HCT116 (cell line): ENCODE measurements at regions not wholly inside any gene's neighbourhood (a gene's known extent, or its start where the extent isn't known, plus 50 kb on each side); places are given as distances from the start of the nearest gene placed in this dataset.

Source experiments
- ATAC-seq: fragments of 200-7000 bp; cut with Tn5 transposase; 2 replicates; pipeline ENCODE4 v1.9.1; 2020; ENCODE audit warnings: mild to moderate bottlenecking, moderate library complexity
- BruUV-seq: library from RNA; stranded (reverse); fragments of 400-500 nt; replicated peaks from 2 replicates; lab custom pipeline; 2021; lab: Mats Ljungman, UMichigan
- CTCF ChIA-PET: fragments of 300-600 bp; sonication (Branson Sonifier 250); formaldehyde crosslinking; loops from one replicate; lab custom pipeline; 2021; ENCODE audit warnings: antibody characterized with exemption; lab: Charles Lee
- POLR2A ChIA-PET: fragments of 300-600, 350-600 bp; sonication (Branson Sonifier 250); formaldehyde crosslinking; loops from one replicate; lab custom pipeline; 2021; ENCODE audit warnings: antibody characterized with exemption; lab: Charles Lee
- RAD21 ChIA-PET, 2 experiments: fragments of 300-600 bp; sonication (Branson Sonifier 250); formaldehyde crosslinking; loops; one replicate each; lab custom pipeline; 2023; ENCODE audit warnings: low total read pairs in 2 of 2; ENCODE audit not compliant: uncharacterized antibody in 2 of 2, unreplicated experiment in 2 of 2, low non-redundant PET in 1 of 2; lab: Charles Lee
- DNase-seq: peaks from one replicate; pipeline ENCODE4 v3.0.0-alpha.2; 2010; ENCODE audit warnings: low read depth, low spot score
- H2AFZ ChIP-seq: fragments of 200-600 bp; shearing (Covaris generic), sonication (generic); 2 replicates; pipeline ENCODE4 v1.6.1; 2017; ENCODE audit warnings: low read depth, mixed run types, mixed read lengths, antibody characterized with exemption, low read length; ENCODE audit not compliant: poor library complexity, severe bottlenecking
- H3K27ac ChIP-seq: 2 replicates; pipeline ENCODE4 v1.5.1; 2012; ENCODE audit warnings: low read depth, low read length
- H3K27me3 ChIP-seq: fragments of 200-600 bp; sonication (generic); 2 replicates; pipeline ENCODE4 v1.6.1; 2016; ENCODE audit warnings: mixed run types, low read length, mixed read lengths; ENCODE audit not compliant: insufficient read depth
- H3K36me3 ChIP-seq, 2 experiments: fragments of 200-500 bp in 1 of 2; fragments of 200-600 bp in 1 of 2; sonication (Bioruptor generic) in 1 of 2; sonication (generic) in 1 of 2; 2 replicates each; pipeline versions ENCODE4 v1.5.1 to v1.6.1; 2014 to 2016; ENCODE audit warnings: low read length in 2 of 2, inconsistent platforms in 1 of 2, mixed read lengths in 1 of 2, mixed run types in 1 of 2; ENCODE audit not compliant: insufficient read depth in 2 of 2, control insufficient read depth in 1 of 2
- H3K4me1 ChIP-seq, 2 experiments: fragments of 200-600 bp in 1 of 2; sonication (generic) in 1 of 2; 2 replicates each; pipeline versions ENCODE4 v1.5.1 to v1.6.1; 2012 to 2017; ENCODE audit warnings: low read length in 2 of 2, inconsistent platforms in 1 of 2, mild to moderate bottlenecking in 1 of 2, mixed read lengths in 1 of 2, mixed run types in 1 of 2, moderate library complexity in 1 of 2; ENCODE audit not compliant: insufficient read depth in 2 of 2, control insufficient read depth in 1 of 2
- H3K4me2 ChIP-seq: fragments of 200-600 bp; sonication (generic); 2 replicates; pipeline ENCODE4 v1.6.1; 2017; ENCODE audit warnings: mixed run types, low read length, mixed read lengths
- H3K4me3 ChIP-seq, 2 experiments: fragments of 200-600 bp in 1 of 2; sonication (generic) in 1 of 2; replicated peaks in 1 of 2; 2 replicates each; pipeline ENCODE4 v1.5.1; 2011 to 2016; ENCODE audit warnings: low read length in 2 of 2, control low read depth in 1 of 2, low read depth in 1 of 2, mild to moderate bottlenecking in 1 of 2, mixed read lengths in 1 of 2, mixed run types in 1 of 2
- H3K79me2 ChIP-seq: fragments of 200-600 bp; sonication (generic); 2 replicates; pipeline ENCODE4 v1.6.1; 2017; ENCODE audit warnings: mild to moderate bottlenecking, mixed run types, low read length, moderate library complexity, mixed read lengths; ENCODE audit not compliant: insufficient read depth
- H3K9ac ChIP-seq: fragments of 200-600 bp; sonication (generic); 2 replicates; pipeline ENCODE4 v1.6.1; 2016; ENCODE audit warnings: low read length, mixed read lengths
- H3K9me2 ChIP-seq: fragments of 200-600 bp; sonication (generic), shearing (Covaris generic); 2 replicates; pipeline ENCODE4 v1.6.1; 2017; ENCODE audit warnings: mixed run types, mild to moderate bottlenecking, moderate library complexity; ENCODE audit not compliant: insufficient read depth
- H3K9me3 ChIP-seq, 2 experiments: fragments of 200-500 bp in 1 of 2; fragments of 200-600 bp in 1 of 2; sonication (Bioruptor generic) in 1 of 2; sonication (generic) in 1 of 2; 2 replicates each; pipeline ENCODE4 v1.6.1; 2014 to 2017; ENCODE audit warnings: low read length in 2 of 2, mixed read lengths in 2 of 2, inconsistent platforms in 1 of 2, low read depth in 1 of 2, mild to moderate bottlenecking in 1 of 2, mixed run types in 1 of 2, moderate library complexity in 1 of 2; ENCODE audit not compliant: control insufficient read depth in 1 of 2, insufficient read depth in 1 of 2
- H4K20me1 ChIP-seq: fragments of 200-600 bp; sonication (generic), shearing (Covaris generic); 2 replicates; pipeline ENCODE4 v1.6.1; 2017; ENCODE audit warnings: mixed run types, mild to moderate bottlenecking, moderate library complexity; ENCODE audit not compliant: insufficient read depth
- CEBPB ChIP-seq: IDR thresholded peaks from 2 replicates; pipeline ENCODE4 v1.6.1; 2012; ENCODE audit warnings: low read depth
- EGR1 ChIP-seq: IDR thresholded peaks from 2 replicates; pipeline ENCODE4 v1.6.1; 2012; ENCODE audit warnings: low read depth
- ELF1 ChIP-seq: IDR thresholded peaks from 2 replicates; pipeline ENCODE4 v1.6.1; 2012; ENCODE audit warnings: low read depth, borderline replicate concordance
- JUND ChIP-seq: IDR thresholded peaks from 2 replicates; pipeline ENCODE4 v1.6.1; 2012
- POLR2AphosphoS5 ChIP-seq: IDR thresholded peaks from 2 replicates; pipeline ENCODE4 v1.6.1; 2011; ENCODE audit warnings: mild to moderate bottlenecking, low read depth, low read length, moderate library complexity
- TCF7L2 ChIP-seq: IDR thresholded peaks from 2 replicates; pipeline ENCODE4 v1.7.0; 2011; ENCODE audit warnings: borderline replicate concordance, inconsistent platforms; ENCODE audit not compliant: insufficient read depth, insufficient read length; ENCODE audit errors: extremely low read depth
- ZNF274 ChIP-seq: fragments of 200-500 bp; sonication (Bioruptor generic); IDR thresholded peaks from 2 replicates; pipeline ENCODE4 v1.6.1; 2014; ENCODE audit warnings: mild to moderate bottlenecking, low read depth, low read length, inconsistent platforms
- intact Hi-C: fragments of 100-400 bp; cut with micrococcal nuclease; formaldehyde crosslinking; loops from 2 replicates; pipeline ENCODE4 v1.10.0; 2022
- TF ChIP-seq, protein P1 (sequence below): IDR thresholded peaks from 2 replicates; pipeline ENCODE4 v1.6.1; 2012; ENCODE audit warnings: low read depth
- TF ChIP-seq, protein P2 (sequence below): IDR thresholded peaks from 2 replicates; pipeline ENCODE4 v1.6.1; 2012
- TF ChIP-seq, protein P3 (sequence below), 3 experiments: fragments of 200-600 bp in 1 of 3; sonication (generic) in 1 of 3; IDR thresholded peaks in 2 of 3; conservative IDR thresholded peaks in 1 of 3; 2 replicates each; pipeline ENCODE4 v1.5.1; 2012 to 2017; ENCODE audit warnings: low read depth in 2 of 3, low read length in 2 of 3, antibody characterized with exemption in 1 of 3, borderline replicate concordance in 1 of 3, control low read depth in 1 of 3, mild to moderate bottlenecking in 1 of 3, mixed read lengths in 1 of 3, mixed run types in 1 of 3, moderate library complexity in 1 of 3; ENCODE audit not compliant: insufficient read depth in 1 of 3
- TF ChIP-seq, protein P4 (sequence below): IDR thresholded peaks from 2 replicates; pipeline ENCODE4 v1.6.1; 2012

DNA sequence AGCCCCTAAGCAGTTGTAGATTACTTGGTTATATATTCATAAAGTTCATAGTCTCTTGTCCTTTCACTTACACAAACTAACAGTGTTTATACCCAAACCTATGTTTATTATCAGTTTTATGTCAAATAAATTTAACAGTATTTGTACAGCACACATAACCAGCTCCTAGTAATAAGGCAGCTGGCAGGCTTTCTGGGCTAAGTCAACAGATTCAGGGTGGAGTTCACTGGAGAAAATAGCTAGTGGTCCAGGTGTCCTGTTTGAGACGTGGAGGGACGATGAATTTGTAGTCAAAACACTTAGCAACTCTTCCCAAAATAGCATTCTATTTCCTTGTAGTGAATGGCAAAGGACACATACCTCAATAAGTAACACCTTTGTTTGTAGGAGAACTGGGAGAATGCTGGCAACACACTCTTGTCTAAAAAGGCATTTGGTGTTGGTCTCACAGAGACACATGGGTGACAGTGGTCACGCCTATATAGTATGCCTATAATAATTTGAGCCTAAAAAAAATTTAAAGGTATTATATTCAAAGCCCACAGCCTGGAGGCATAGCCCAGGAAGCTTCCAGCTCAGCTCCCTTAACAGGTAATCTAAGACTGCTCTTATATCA, 156.4 kb upstream of the CARMIL1 start:
- H3K27me3 ChIP-seq = no peaks in the 10 kb centered on the region
- no peak overlapping the region for H3K27ac ChIP-seq
- DNase-seq (no peak), ATAC-seq (no peak)
- TF ChIP-seq POLR2AphosphoS5 (no peak), EGR1 (no peak), ZNF274 (no peak), ELF1 (no peak), JUND (no peak), CEBPB (no peak), TCF7L2 (no peak)
- TF ChIP-seq, protein P1, sequence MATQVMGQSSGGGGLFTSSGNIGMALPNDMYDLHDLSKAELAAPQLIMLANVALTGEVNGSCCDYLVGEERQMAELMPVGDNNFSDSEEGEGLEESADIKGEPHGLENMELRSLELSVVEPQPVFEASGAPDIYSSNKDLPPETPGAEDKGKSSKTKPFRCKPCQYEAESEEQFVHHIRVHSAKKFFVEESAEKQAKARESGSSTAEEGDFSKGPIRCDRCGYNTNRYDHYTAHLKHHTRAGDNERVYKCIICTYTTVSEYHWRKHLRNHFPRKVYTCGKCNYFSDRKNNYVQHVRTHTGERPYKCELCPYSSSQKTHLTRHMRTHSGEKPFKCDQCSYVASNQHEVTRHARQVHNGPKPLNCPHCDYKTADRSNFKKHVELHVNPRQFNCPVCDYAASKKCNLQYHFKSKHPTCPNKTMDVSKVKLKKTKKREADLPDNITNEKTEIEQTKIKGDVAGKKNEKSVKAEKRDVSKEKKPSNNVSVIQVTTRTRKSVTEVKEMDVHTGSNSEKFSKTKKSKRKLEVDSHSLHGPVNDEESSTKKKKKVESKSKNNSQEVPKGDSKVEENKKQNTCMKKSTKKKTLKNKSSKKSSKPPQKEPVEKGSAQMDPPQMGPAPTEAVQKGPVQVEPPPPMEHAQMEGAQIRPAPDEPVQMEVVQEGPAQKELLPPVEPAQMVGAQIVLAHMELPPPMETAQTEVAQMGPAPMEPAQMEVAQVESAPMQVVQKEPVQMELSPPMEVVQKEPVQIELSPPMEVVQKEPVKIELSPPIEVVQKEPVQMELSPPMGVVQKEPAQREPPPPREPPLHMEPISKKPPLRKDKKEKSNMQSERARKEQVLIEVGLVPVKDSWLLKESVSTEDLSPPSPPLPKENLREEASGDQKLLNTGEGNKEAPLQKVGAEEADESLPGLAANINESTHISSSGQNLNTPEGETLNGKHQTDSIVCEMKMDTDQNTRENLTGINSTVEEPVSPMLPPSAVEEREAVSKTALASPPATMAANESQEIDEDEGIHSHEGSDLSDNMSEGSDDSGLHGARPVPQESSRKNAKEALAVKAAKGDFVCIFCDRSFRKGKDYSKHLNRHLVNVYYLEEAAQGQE = no peak
- TF ChIP-seq, protein P2, sequence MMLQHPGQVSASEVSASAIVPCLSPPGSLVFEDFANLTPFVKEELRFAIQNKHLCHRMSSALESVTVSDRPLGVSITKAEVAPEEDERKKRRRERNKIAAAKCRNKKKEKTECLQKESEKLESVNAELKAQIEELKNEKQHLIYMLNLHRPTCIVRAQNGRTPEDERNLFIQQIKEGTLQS = no peak
- TF ChIP-seq, protein P3, sequence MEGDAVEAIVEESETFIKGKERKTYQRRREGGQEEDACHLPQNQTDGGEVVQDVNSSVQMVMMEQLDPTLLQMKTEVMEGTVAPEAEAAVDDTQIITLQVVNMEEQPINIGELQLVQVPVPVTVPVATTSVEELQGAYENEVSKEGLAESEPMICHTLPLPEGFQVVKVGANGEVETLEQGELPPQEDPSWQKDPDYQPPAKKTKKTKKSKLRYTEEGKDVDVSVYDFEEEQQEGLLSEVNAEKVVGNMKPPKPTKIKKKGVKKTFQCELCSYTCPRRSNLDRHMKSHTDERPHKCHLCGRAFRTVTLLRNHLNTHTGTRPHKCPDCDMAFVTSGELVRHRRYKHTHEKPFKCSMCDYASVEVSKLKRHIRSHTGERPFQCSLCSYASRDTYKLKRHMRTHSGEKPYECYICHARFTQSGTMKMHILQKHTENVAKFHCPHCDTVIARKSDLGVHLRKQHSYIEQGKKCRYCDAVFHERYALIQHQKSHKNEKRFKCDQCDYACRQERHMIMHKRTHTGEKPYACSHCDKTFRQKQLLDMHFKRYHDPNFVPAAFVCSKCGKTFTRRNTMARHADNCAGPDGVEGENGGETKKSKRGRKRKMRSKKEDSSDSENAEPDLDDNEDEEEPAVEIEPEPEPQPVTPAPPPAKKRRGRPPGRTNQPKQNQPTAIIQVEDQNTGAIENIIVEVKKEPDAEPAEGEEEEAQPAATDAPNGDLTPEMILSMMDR (IDR thresholded peaks at IDR 0.05 in 2 of 3, conservative IDR thresholded peaks at IDR 0.05 in 1 of 3; ENCODE audit: borderline replicate concordance in 1 of 3, insufficient read depth in 1 of 3, low read depth in 2 of 3, low read length in 2 of 3) = no peak
- TF ChIP-seq, protein P4, sequence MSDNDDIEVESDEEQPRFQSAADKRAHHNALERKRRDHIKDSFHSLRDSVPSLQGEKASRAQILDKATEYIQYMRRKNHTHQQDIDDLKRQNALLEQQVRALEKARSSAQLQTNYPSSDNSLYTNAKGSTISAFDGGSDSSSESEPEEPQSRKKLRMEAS = no peak
- no peaks in the 10 kb centered on the region for H3K9me2 ChIP-seq
- ChIA-PET POLR2A (no interaction called here), RAD21 (interaction anchor here in 1 of 2 experiments (0.7 kb wide), 1 partner anchor 101 kb away, joined by 3 read pairs; no protein-coding TSS in a partner anchor), CTCF (no interaction called here)
- no peak overlapping the region for H3K9ac ChIP-seq
- no TSS peak for BruUV-seq
- no peak overlapping the region for H3K4me2 ChIP-seq
- no peak overlapping the region for H3K4me3 ChIP-seq
- no peaks in the 10 kb centered on the region for H4K20me1 ChIP-seq
- H2AFZ ChIP-seq = no peak overlapping the region
- no peaks in the 10 kb centered on the region for H3K4me1 ChIP-seq
- no peaks in the 10 kb centered on the region for H3K9me3 ChIP-seq
- intact Hi-C loops = no loop called here
- no peaks in the 10 kb centered on the region for H3K79me2 ChIP-seq
- H3K36me3 ChIP-seq = no peaks in the 10 kb centered on the region
